Left lung (tissue), 4 donors: ENCODE measurements at regions not wholly inside any gene's neighbourhood (a gene's known extent, or its start where the extent isn't known, plus 50 kb on each side); places are given as distances from the start of the nearest gene placed in this dataset.

ENCODE experiments used
- ATAC-seq: fragments of 200-7000 bp; cut with Tn5 transposase; one replicate; pipeline ENCODE4 v1.9.1; 2020; ENCODE audit warnings: moderate library complexity
- DNase-seq, 4 donors: peaks; one replicate each; pipeline ENCODE4 v3.0.0-alpha.2; 2013 to 2020
- H3K27ac ChIP-seq, 2 donors: fragments of 200-600 bp; sonication (generic) in 1 of 2; one replicate each; pipeline versions ENCODE4 v1.5.0 to v1.8.0; 2020 to 2021
- H3K27me3 ChIP-seq, 2 donors: fragments of 200-600 bp; sonication (generic) in 1 of 2; one replicate each; pipeline versions ENCODE4 v1.5.0 to v1.8.0; 2020 to 2021
- H3K36me3 ChIP-seq, 2 donors: fragments of 200-600 bp; sonication (generic) in 1 of 2; one replicate each; pipeline versions ENCODE4 v1.5.0 to v1.8.0; 2020 to 2021
- H3K4me1 ChIP-seq, 2 donors: fragments of 200-600 bp; one replicate each; pipeline ENCODE4 v1.8.0; 2021
- H3K4me3 ChIP-seq, 2 donors: fragments of 200-600 bp; sonication (generic) in 1 of 2; one replicate each; pipeline versions ENCODE4 v1.5.0 to v1.8.0; 2020 to 2021; ENCODE audit warnings: mild to moderate bottlenecking in 1 of 2
- H3K9me3 ChIP-seq, 2 donors: fragments of 200-600 bp; sonication (generic) in 1 of 2; one replicate each; pipeline versions ENCODE4 v1.5.0 to v1.8.0; 2020 to 2021
- intact Hi-C, 2 donors: fragments of 100-400 bp; cut with DNase I; formaldehyde crosslinking; loops; one replicate each; pipeline versions ENCODE4 v1.11.2 to v1.14.2; 2022
- TF ChIP-seq, protein P1 (sequence below), 2 donors: fragments of 200-600 bp; sonication (generic) in 1 of 2; IDR thresholded peaks; one replicate each; pipeline versions ENCODE4 v1.5.0 to v1.8.0; 2021; ENCODE audit warnings: antibody characterized with exemption in 2 of 2
- donor health status: DM: no; HTN: yes; CAD: no.
- donor health status: DM: no; HTN: no; CAD: no.

GRCh38 chr10:91149550-91149949 lies 70.9 kb upstream of the PCGF5 start:
- Histone ChIP-seq H3K9me3 (no peaks in the 10 kb centered on the region), H3K36me3 (no peaks in the 10 kb centered on the region), H3K4me3 (no peak overlapping the region), H3K27me3 (no peaks in the 10 kb centered on the region), H3K4me1 (no peaks in the 10 kb centered on the region), H3K27ac (no peak overlapping the region)
- TF ChIP-seq, protein P1, sequence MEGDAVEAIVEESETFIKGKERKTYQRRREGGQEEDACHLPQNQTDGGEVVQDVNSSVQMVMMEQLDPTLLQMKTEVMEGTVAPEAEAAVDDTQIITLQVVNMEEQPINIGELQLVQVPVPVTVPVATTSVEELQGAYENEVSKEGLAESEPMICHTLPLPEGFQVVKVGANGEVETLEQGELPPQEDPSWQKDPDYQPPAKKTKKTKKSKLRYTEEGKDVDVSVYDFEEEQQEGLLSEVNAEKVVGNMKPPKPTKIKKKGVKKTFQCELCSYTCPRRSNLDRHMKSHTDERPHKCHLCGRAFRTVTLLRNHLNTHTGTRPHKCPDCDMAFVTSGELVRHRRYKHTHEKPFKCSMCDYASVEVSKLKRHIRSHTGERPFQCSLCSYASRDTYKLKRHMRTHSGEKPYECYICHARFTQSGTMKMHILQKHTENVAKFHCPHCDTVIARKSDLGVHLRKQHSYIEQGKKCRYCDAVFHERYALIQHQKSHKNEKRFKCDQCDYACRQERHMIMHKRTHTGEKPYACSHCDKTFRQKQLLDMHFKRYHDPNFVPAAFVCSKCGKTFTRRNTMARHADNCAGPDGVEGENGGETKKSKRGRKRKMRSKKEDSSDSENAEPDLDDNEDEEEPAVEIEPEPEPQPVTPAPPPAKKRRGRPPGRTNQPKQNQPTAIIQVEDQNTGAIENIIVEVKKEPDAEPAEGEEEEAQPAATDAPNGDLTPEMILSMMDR (IDR thresholded peaks at IDR 0.05), result no peak
- ATAC-seq, result no peak
- no peak for DNase-seq
- intact Hi-C loops, result no loop called here

DNA sequence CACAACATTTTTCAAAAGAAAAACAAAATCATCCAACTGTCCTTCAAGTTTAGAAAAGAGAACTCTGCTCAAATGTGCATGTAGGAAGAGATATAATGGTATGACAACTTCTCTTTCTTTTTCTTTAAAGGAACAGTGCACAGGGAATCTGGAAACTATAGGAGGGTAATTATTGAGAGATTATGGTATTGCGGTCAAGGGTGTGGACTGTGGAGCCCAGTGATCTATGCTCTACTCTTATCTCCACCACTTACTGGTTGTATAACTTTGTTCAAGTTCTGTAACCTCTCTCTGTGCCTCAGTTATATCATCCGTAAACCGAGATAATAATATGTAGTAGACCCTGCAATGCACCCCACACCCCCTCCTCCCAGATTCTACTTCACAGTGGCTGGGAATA lies 69.8 kb upstream of the PCGF5 start:
- H3K27ac ChIP-seq, result no peak overlapping the region
- intact Hi-C loops, result loop anchor here in 1 of 2 donors (10.0 kb wide), 1 partner anchor 64 kb away; no protein-coding TSS in a partner anchor

GRCh38 chr10:91153508-91153907 lies 67.0 kb upstream of the PCGF5 start:
- Histone ChIP-seq H3K27me3 (no peaks in the 10 kb centered on the region), H3K36me3 (no peaks in the 10 kb centered on the region), H3K4me3 (no peak overlapping the region), H3K4me1 (no peaks in the 10 kb centered on the region), H3K27ac (no peak overlapping the region), H3K9me3 (no peaks in the 10 kb centered on the region)
- TF ChIP-seq, protein P1 (IDR thresholded peaks at IDR 0.05), result no peak
- intact Hi-C loops, result loop anchor here in 1 of 2 donors (10.0 kb wide), 1 partner anchor 61 kb away; no protein-coding TSS in a partner anchor
- no peak for ATAC-seq
- DNase-seq, result peak in 1 of 4 donors; percentile 75

More for the DNA sequence above, 69.8 kb upstream of the PCGF5 start:
- TF ChIP-seq, protein P1 (IDR thresholded peaks at IDR 0.05), result no peak
- Histone ChIP-seq H3K27me3 (no peaks in the 10 kb centered on the region), H3K36me3 (no peaks in the 10 kb centered on the region), H3K9me3 (no peaks in the 10 kb centered on the region), H3K4me1 (no peaks in the 10 kb centered on the region), H3K4me3 (no peak overlapping the region)
- DNase-seq, result no peak
- ATAC-seq, result no peak

DNA sequence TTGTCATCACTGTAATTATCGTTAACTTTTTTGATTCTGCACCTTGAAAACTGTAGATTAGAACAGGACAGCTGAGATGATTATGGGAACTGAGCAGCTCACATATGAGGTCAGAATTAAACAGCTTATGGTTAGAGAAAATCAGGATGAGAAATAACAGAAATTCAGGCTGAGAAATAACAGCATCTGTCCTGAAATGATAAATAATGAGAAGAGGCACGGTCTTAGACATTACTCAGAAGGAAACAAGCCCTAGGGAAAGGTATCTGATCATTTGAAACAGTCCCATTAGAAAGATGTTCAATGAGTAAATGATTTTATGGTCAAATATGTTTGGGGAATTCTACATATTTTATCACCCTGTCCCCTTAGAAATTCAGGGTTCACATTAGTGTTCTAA lies 65.6 kb upstream of the PCGF5 start:
- ATAC-seq (no peak), DNase-seq (no peak)
- Histone ChIP-seq H3K9me3 (no peaks in the 10 kb centered on the region), H3K4me3 (no peak overlapping the region), H3K36me3 (no peaks in the 10 kb centered on the region), H3K27ac (no peak overlapping the region), H3K4me1 (no peaks in the 10 kb centered on the region), H3K27me3 (no peaks in the 10 kb centered on the region)
- TF ChIP-seq, protein P1 (IDR thresholded peaks at IDR 0.05), result no peak
- intact Hi-C loops, result loop anchor here in 1 of 2 donors (10.0 kb wide), 1 partner anchor 60 kb away; no protein-coding TSS in a partner anchor

GRCh38 chr10:91156196-91156595 lies 64.3 kb upstream of the PCGF5 start:
- intact Hi-C loops, result loop anchor here in 1 of 2 donors (10.0 kb wide), 1 partner anchor 59 kb away; no protein-coding TSS in a partner anchor
- no peaks in the 10 kb centered on the region for H3K4me1 ChIP-seq
- no peak overlapping the region for H3K27ac ChIP-seq
- H3K9me3 ChIP-seq, result no peaks in the 10 kb centered on the region
- H3K36me3 ChIP-seq, result no peaks in the 10 kb centered on the region
- DNase-seq (no peak), ATAC-seq (no peak)
- H3K27me3 ChIP-seq, result no peaks in the 10 kb centered on the region
- TF ChIP-seq, protein P1 (IDR thresholded peaks at IDR 0.05), result no peak
- no peak overlapping the region for H3K4me3 ChIP-seq
